Liver (tissue), 7 donors: ENCODE measurements at regions not wholly inside any gene's neighbourhood (a gene's known extent, or its start where the extent isn't known, plus 50 kb on each side); places are given as distances from the start of the nearest gene placed in this dataset.
"Not testable (repeated sequence)": the region's sequence is repeated elsewhere in the genome, so short reads cannot be mapped to it uniquely, and the experiment has no call there.

Experiments
- DNase-seq: peaks from one replicate; pipeline ENCODE4 v3.0.0-alpha.2; 2017; ENCODE audit warnings: low spot score
- H3K27ac ChIP-seq, 2 donors: one replicate each; pipeline ENCODE4 v1.7.0; 2013; ENCODE audit warnings: inconsistent platforms in 2 of 2, low read length in 2 of 2, control low read depth in 1 of 2, low read depth in 1 of 2, mild to moderate bottlenecking in 1 of 2
- H3K27me3 ChIP-seq, 4 donors: one replicate each; pipeline versions ENCODE4 v1.6.1 to v1.7.0; 2013; ENCODE audit warnings: low read length in 3 of 4, inconsistent platforms in 1 of 4, mild to moderate bottlenecking in 1 of 4, moderate library complexity in 1 of 4; ENCODE audit not compliant: control insufficient read depth in 4 of 4, insufficient read depth in 4 of 4
- H3K36me3 ChIP-seq, 4 donors: one replicate each; pipeline versions ENCODE4 v1.6.1 to v1.7.0; 2013; ENCODE audit warnings: low read length in 3 of 4, mild to moderate bottlenecking in 3 of 4, low read depth in 1 of 4, moderate library complexity in 1 of 4; ENCODE audit not compliant: control insufficient read depth in 4 of 4, insufficient read depth in 3 of 4
- H3K4me1 ChIP-seq, 4 donors: one replicate each; pipeline versions ENCODE4 v1.6.1 to v1.7.0; 2013; ENCODE audit warnings: low read length in 3 of 4, mild to moderate bottlenecking in 3 of 4, moderate library complexity in 1 of 4; ENCODE audit not compliant: control insufficient read depth in 4 of 4, insufficient read depth in 4 of 4
- H3K4me3 ChIP-seq, 3 donors: one replicate each; pipeline versions ENCODE4 v1.6.1 to v1.7.0; 2013; ENCODE audit warnings: low read length in 3 of 3, control low read depth in 1 of 3, low read depth in 1 of 3, mild to moderate bottlenecking in 1 of 3
- H3K9ac ChIP-seq, 2 donors: one replicate each; pipeline ENCODE4 v1.7.0; 2013; ENCODE audit warnings: low read length in 2 of 2, mild to moderate bottlenecking in 2 of 2, moderate library complexity in 2 of 2, control low read depth in 1 of 2, low read depth in 1 of 2
- H3K9me3 ChIP-seq, 4 donors: one replicate each; pipeline versions ENCODE4 v1.6.1 to v1.7.0; 2013; ENCODE audit warnings: low read length in 3 of 4; ENCODE audit not compliant: control insufficient read depth in 4 of 4
- EGR1 ChIP-seq, 2 donors: IDR thresholded peaks; 2 replicates each; pipeline ENCODE4 v1.6.1; 2016 to 2018; ENCODE audit warnings: antibody characterized with exemption in 2 of 2, low read depth in 2 of 2
- FOXA1 ChIP-seq: IDR thresholded peaks from 2 replicates; pipeline ENCODE4 v1.6.1; 2016; ENCODE audit warnings: antibody characterized with exemption
- GABPA ChIP-seq, 2 donors: IDR thresholded peaks in 1 of 2; conservative IDR thresholded peaks in 1 of 2; 2 replicates each; pipeline ENCODE4 v1.6.1; 2016; ENCODE audit warnings: antibody characterized with exemption in 2 of 2, mild to moderate bottlenecking in 1 of 2, moderate library complexity in 1 of 2
- HNF4G ChIP-seq: IDR thresholded peaks from 2 replicates; pipeline ENCODE4 v1.6.1; 2016; ENCODE audit warnings: antibody characterized with exemption
- JUND ChIP-seq, 2 donors: IDR thresholded peaks; 2 replicates each; pipeline ENCODE4 v1.6.1; 2016; ENCODE audit warnings: antibody characterized with exemption in 2 of 2
- RAD21 ChIP-seq, 2 donors: IDR thresholded peaks; 2 replicates each; pipeline ENCODE4 v1.6.1; 2016; ENCODE audit warnings: antibody characterized with exemption in 2 of 2, mild to moderate bottlenecking in 2 of 2
- RXRA ChIP-seq, 2 donors: IDR thresholded peaks; 2 replicates each; pipeline ENCODE4 v1.6.1; 2017 to 2018; ENCODE audit warnings: antibody characterized with exemption in 2 of 2, mild to moderate bottlenecking in 1 of 2
- SP1 ChIP-seq: IDR thresholded peaks from 2 replicates; pipeline ENCODE4 v1.6.1; 2018; ENCODE audit warnings: antibody characterized with exemption, mild to moderate bottlenecking
- TAF1 ChIP-seq: conservative IDR thresholded peaks from 2 replicates; pipeline ENCODE4 v1.6.1; 2016; ENCODE audit warnings: antibody characterized with exemption, mild to moderate bottlenecking
- YY1 ChIP-seq: IDR thresholded peaks from 2 replicates; pipeline ENCODE4 v1.6.1; 2016; ENCODE audit warnings: antibody characterized with exemption, mild to moderate bottlenecking
- WGBS: extraction: QIAGEN DNeasy Blood & Tissue Kit; methylation state at CpG from one replicate; pipeline ENCODE4 v1.1.7; 2013; 5-methylcytosine and 5-hydroxymethylcytosine counted together
- TF ChIP-seq, protein P1 (sequence below): IDR thresholded peaks from 2 replicates; pipeline ENCODE4 v1.6.1; 2016; ENCODE audit warnings: antibody characterized with exemption, mild to moderate bottlenecking
- TF ChIP-seq, protein P2 (sequence below): IDR thresholded peaks from 2 replicates; pipeline ENCODE4 v1.6.1; 2016; ENCODE audit warnings: antibody characterized with exemption
- donor health status: healthy.
- donor health status: healthy.
- donor health status: healthy.
- donor health status: healthy.

DNA sequence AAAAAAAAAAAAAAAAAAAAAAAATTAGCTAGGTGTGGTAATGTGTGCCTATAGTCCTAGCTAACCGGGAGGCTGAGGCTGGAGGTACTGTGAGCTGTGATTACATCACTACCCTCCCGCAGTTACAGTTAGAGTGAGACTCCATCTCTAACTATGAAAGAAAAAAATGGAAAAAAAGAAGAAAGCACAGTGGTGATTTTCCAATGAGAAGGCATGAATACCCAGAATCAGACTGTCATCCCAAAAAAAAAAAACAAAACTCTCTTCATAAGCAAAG is 269.9 kb upstream of the MKLN1 start:
- no peak for TF ChIP-seq HNF4G
- TF ChIP-seq RXRA (IDR thresholded peaks at IDR 0.05): no peak
- TF ChIP-seq, protein P1, sequence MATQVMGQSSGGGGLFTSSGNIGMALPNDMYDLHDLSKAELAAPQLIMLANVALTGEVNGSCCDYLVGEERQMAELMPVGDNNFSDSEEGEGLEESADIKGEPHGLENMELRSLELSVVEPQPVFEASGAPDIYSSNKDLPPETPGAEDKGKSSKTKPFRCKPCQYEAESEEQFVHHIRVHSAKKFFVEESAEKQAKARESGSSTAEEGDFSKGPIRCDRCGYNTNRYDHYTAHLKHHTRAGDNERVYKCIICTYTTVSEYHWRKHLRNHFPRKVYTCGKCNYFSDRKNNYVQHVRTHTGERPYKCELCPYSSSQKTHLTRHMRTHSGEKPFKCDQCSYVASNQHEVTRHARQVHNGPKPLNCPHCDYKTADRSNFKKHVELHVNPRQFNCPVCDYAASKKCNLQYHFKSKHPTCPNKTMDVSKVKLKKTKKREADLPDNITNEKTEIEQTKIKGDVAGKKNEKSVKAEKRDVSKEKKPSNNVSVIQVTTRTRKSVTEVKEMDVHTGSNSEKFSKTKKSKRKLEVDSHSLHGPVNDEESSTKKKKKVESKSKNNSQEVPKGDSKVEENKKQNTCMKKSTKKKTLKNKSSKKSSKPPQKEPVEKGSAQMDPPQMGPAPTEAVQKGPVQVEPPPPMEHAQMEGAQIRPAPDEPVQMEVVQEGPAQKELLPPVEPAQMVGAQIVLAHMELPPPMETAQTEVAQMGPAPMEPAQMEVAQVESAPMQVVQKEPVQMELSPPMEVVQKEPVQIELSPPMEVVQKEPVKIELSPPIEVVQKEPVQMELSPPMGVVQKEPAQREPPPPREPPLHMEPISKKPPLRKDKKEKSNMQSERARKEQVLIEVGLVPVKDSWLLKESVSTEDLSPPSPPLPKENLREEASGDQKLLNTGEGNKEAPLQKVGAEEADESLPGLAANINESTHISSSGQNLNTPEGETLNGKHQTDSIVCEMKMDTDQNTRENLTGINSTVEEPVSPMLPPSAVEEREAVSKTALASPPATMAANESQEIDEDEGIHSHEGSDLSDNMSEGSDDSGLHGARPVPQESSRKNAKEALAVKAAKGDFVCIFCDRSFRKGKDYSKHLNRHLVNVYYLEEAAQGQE: no peak
- TF ChIP-seq, protein P2, sequence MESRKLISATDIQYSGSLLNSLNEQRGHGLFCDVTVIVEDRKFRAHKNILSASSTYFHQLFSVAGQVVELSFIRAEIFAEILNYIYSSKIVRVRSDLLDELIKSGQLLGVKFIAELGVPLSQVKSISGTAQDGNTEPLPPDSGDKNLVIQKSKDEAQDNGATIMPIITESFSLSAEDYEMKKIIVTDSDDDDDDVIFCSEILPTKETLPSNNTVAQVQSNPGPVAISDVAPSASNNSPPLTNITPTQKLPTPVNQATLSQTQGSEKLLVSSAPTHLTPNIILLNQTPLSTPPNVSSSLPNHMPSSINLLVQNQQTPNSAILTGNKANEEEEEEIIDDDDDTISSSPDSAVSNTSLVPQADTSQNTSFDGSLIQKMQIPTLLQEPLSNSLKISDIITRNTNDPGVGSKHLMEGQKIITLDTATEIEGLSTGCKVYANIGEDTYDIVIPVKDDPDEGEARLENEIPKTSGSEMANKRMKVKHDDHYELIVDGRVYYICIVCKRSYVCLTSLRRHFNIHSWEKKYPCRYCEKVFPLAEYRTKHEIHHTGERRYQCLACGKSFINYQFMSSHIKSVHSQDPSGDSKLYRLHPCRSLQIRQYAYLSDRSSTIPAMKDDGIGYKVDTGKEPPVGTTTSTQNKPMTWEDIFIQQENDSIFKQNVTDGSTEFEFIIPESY: no peak
- no peak for TF ChIP-seq GABPA (IDR thresholded peaks at IDR 0.05 in 1 of 2, conservative IDR thresholded peaks at IDR 0.05 in 1 of 2)
- TF ChIP-seq EGR1 (IDR thresholded peaks at IDR 0.05; ENCODE audit: low read depth in 2 of 2): no peak
- no peak for TF ChIP-seq FOXA1
- TF ChIP-seq JUND (IDR thresholded peaks at IDR 0.05): no peak
- TF ChIP-seq RAD21 (IDR thresholded peaks at IDR 0.05): no peak
- no peak for TF ChIP-seq YY1
- TF ChIP-seq SP1: no peak
- TF ChIP-seq TAF1: no peak
- peak overlapping the region in 1 of 2 donors; percentile 80 for H3K9ac ChIP-seq
- DNase-seq: no peak
- WGBS: 3% methylated on average over 2 of the region's 2 CpGs
- H3K4me1 ChIP-seq: peaks cover 6 to 35% (median 19%) of the 10 kb centered on the region in 4 donors
- peak overlapping the region; percentile 82 to 93 for H3K27ac ChIP-seq
- no peaks in the 10 kb centered on the region for H3K27me3 ChIP-seq
- no peak overlapping the region for H3K4me3 ChIP-seq
- H3K36me3 ChIP-seq: peaks cover 0 to under 1% (median 0%) of the 10 kb centered on the region in 4 donors
- H3K9me3 ChIP-seq: no peaks in the 10 kb centered on the region

DNA sequence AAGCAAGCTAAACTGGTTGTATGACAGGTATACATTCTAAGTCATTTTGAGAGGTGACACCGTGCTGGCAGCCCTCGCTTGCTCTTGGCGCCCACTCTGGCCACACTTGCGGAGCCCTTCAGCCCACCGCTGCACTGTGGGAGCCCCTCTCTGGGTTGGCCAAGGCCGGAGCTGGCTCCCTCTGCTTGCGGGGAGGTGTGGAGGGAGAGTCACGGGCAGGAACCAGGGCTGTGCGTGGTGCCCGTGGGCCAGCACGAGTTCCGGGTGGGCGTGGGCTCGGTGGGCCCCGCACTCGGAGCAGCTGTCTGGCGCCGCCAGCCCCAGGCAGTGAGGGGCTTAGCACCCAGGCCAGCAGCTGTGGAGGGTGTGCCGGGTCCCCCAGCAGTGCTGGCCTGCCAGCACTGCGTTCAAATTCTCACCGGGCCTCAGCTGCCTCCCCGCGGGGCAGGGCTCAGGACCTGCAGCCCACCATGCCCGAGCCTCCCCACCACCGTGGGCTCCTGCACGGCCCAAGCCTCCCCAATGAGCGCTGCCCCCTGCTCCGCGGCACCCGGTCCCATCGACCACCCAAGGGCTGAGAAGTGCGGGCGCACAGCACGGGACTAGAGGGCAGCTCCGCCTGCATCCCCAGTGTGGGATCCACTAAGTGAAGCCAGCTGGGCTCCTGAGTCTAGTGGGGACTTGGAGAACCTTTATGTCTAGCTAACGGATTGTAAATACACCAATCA is 269.0 kb upstream of the MKLN1 start:
- Histone ChIP-seq H3K27ac (peak overlapping the region; percentile 48 to 93), H3K4me1 (peaks cover 6 to 35% (median 19%) of the 10 kb centered on the region in 4 donors)
- not testable (repeated sequence) for H3K9me3 ChIP-seq, H3K27me3 ChIP-seq, H3K4me3 ChIP-seq, DNase-seq, H3K9ac ChIP-seq, H3K36me3 ChIP-seq
- 93% methylated on average over 36 of the region's 36 CpGs for WGBS

DNA sequence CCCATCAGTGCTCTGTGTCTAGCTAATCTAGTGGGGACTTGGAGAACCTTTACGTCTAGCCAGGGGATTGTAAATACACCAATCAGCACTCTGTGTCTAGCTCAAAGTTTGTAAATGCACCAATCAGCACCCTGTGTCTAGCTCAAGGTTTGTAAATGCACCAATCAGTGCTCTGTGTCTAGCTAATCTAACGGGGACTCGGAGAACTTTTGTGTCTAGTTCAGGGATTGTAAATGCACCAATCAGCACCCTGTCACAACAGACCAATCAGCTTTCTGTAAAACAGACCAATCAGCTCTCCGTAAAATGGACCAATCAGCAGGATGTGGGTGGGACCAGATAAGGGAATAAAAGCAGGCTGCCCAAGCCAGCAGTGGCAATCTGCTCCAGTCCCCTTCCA is 268.3 kb upstream of the MKLN1 start:
- not testable (repeated sequence) for H3K27ac ChIP-seq
- peaks cover 6 to 35% (median 19%) of the 10 kb centered on the region in 4 donors for H3K4me1 ChIP-seq
- WGBS: 98% methylated on average over 4 of the region's 4 CpGs

More for the DNA sequence above, 268.3 kb upstream of the MKLN1 start:
- H3K9ac ChIP-seq, H3K9me3 ChIP-seq, H3K27me3 ChIP-seq, H3K4me3 ChIP-seq, H3K36me3 ChIP-seq, DNase-seq: not testable (repeated sequence)
